DMS79 (cell line): ENCODE measurements at regions not wholly inside any gene's neighbourhood (a gene's known extent, or its start where the extent isn't known, plus 50 kb on each side); places are given as distances from the start of the nearest gene placed in this dataset.
"Not testable (repeated sequence)": the region's sequence is repeated elsewhere in the genome, so short reads cannot be mapped to it uniquely, and the experiment has no call there.

Experiments used
- DNase-seq: peaks from one replicate; lab custom pipeline; 2025; lab: John Stamatoyannopoulos, UW

GRCh38 chr4:154164931-154165839 is 326.4 kb downstream of the DCHS2 start:
- no peak for DNase-seq

- no peak for DNase-seq
These were observed 330.9 kb downstream of the DCHS2 start for GRCh38 chr4:154160519-154161301.

- DNase-seq = no peak
These were observed 333.0 kb downstream of the DCHS2 start for GRCh38 chr4:154158361-154159155.

GRCh38 chr4:154152546-154152945 is 339.1 kb downstream of the DCHS2 start:
- DNase-seq = no peak

- not testable (repeated sequence) for DNase-seq
These were observed 342.4 kb downstream of the DCHS2 start for GRCh38 chr4:154149236-154149635.

- no peak for DNase-seq
These were observed 347.9 kb downstream of the DCHS2 start for GRCh38 chr4:154143720-154144119.

- DNase-seq = no peak
These were observed 348.9 kb downstream of the DCHS2 start for GRCh38 chr4:154142664-154143063.

GRCh38 chr4:154140869-154141268 is 350.7 kb downstream of the DCHS2 start:
- DNase-seq = no peak

- no peak for DNase-seq
These were observed 348.5 kb upstream of the SFRP2 start for GRCh38 chr4:154137320-154137905.

- no peak for DNase-seq
These were observed 346.7 kb upstream of the SFRP2 start for GRCh38 chr4:154135576-154135975.

- no peak for DNase-seq
These were observed 343.5 kb upstream of the SFRP2 start for GRCh38 chr4:154132406-154132805.

GRCh38 chr4:154126276-154126675 is 337.4 kb upstream of the SFRP2 start:
- no peak for DNase-seq

- no peak for DNase-seq
These were observed 336.5 kb upstream of the SFRP2 start for GRCh38 chr4:154125340-154125739.

GRCh38 chr4:154124539-154125255 is 335.8 kb upstream of the SFRP2 start:
- DNase-seq = no peak

- no peak for DNase-seq
These were observed 335.0 kb upstream of the SFRP2 start for GRCh38 chr4:154123897-154124296.

- DNase-seq = no peak
These were observed 331.9 kb upstream of the SFRP2 start for GRCh38 chr4:154120690-154121345.

GRCh38 chr4:154120006-154120676 is 331.3 kb upstream of the SFRP2 start:
- no peak for DNase-seq

- DNase-seq = no peak
These were observed 330.4 kb upstream of the SFRP2 start for GRCh38 chr4:154119317-154119716.

- not testable (repeated sequence) for DNase-seq
These were observed 328.8 kb upstream of the SFRP2 start for GRCh38 chr4:154117726-154118125.

GRCh38 chr4:154107337-154107736 is 318.5 kb upstream of the SFRP2 start:
- DNase-seq = no peak
